ENCODE measurements at regions not wholly inside any gene's neighbourhood (a gene's known extent, or its start where the extent isn't known, plus 50 kb on each side); places are given as distances from the start of the nearest gene placed in this dataset.

DNA sequence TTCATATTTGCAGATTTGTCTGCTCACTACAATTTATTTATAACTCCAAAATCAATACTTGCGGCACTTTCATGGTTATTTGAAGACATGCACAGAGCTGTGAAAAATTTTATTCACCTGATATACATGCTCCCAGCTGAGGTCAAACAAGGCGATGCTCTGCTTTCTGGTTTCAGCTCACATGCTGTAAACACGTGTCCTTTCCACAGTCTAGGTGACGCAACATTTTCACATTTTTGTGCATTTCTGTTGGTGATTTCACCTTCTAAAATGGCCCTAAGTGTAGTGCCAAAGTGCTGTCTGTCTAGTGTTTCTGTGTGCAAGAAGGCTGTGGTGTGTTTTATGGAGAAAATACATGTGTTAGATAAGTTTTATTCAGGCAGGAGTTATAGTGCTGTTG lies 650.5 kb downstream of the RNF144B start:
- no peak for DNase-seq (ENCODE audit: low read depth)

GRCh38 chr6:19039287-19039686 lies 652.1 kb downstream of the RNF144B start:
- no peak for DNase-seq (ENCODE audit: low read depth)

GRCh38 chr6:19041906-19042305 lies 654.8 kb downstream of the RNF144B start:
- DNase-seq (ENCODE audit: low read depth): no peak

- no peak for DNase-seq (ENCODE audit: low read depth)
These were observed 655.3 kb downstream of the RNF144B start for GRCh38 chr6:19042420-19042819.

DNA sequence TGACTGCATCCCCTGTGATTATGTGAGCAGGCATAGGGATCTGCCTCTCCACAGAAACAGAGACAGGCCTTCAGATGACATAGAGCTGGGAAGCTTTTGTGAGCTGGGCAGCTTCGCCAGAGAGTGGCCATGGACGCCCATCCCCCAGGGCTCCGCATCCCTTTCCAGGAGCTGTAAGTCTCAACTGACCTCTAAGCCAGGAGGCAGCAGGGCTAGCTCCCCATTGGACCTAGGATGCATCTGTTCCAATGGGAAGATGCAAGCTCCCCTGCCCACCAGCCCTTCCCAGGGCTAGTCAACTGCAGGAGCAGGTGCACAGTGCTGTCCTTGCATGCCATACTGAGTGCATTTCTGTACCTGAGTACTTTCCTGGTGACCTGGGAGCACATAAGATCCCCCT lies 663.6 kb downstream of the RNF144B start:
- DNase-seq (ENCODE audit: low read depth): no peak

GRCh38 chr6:19052219-19052618 lies 665.1 kb downstream of the RNF144B start:
- DNase-seq (ENCODE audit: low read depth): peak; percentile 19

GRCh38 chr6:19059102-19059501 lies 672.0 kb downstream of the RNF144B start:
- no peak for DNase-seq (ENCODE audit: low read depth)

DNA sequence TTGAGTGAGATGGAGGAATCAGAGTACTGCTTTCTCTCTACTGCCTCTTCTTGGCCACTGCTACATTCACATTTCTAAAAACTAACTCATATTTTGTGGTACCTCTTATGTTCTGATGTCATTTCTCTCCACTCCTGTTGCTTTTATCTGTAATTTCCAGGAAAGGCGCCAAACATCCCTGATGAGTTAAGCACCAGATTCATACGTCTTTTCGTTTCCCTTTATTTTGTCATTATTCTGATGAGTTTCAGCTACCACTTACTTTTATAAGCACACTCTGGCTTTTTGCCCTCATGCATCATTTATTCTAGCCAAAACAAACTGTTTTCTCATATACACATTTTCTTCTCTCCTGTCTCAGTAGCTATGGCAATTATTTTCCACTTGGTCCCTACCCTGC lies 680.0 kb downstream of the RNF144B start:
- no peak for DNase-seq (ENCODE audit: low read depth)

DNA sequence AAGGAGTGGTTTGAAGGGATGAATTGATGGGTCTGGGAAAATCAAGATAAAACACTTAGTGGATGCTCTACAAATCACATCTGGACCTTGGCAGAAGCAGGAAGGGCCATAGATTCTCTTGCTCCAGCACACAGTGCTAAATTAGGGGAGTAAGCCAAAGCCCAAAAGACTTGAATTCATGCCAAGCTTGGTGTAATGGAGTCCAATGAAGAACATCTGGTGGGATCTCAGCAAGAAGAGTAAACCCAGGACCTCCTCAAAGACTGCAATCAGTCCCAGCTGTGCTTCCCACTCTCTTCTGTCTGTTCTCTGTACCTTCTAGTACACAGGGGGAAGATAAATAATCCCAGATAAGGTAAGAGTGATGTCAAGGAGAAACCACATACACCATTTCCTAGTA lies 683.4 kb downstream of the RNF144B start:
- no peak for DNase-seq (ENCODE audit: low read depth)

GRCh38 chr6:19083801-19084200 lies 696.7 kb downstream of the RNF144B start:
- no peak for DNase-seq (ENCODE audit: low read depth)

DNA sequence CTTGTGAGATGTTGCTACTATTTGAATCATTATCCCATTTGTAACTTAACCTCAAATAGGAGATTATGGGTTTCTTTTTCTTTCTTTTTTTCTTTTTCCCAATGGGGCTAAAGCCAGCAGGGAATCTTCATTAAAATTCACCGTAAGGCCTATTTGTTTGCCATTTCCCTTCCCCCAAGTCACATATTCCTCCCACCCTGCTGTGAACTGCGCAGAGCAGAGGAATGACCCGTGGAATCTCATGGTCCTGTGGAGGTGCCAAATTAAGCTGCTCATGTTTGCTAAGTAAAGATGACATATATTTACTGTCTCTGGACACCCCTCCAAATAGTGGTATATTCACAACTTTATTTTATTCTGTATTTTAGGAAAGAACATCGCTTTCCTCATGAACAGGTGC lies 699.3 kb downstream of the RNF144B start:
- no peak for DNase-seq (ENCODE audit: low read depth)

- DNase-seq (ENCODE audit: low read depth): no peak
These were observed 700.1 kb downstream of the RNF144B start for GRCh38 chr6:19087296-19087695.

GRCh38 chr6:19087897-19088296 lies 700.7 kb downstream of the RNF144B start:
- DNase-seq (ENCODE audit: low read depth): no peak

DNA sequence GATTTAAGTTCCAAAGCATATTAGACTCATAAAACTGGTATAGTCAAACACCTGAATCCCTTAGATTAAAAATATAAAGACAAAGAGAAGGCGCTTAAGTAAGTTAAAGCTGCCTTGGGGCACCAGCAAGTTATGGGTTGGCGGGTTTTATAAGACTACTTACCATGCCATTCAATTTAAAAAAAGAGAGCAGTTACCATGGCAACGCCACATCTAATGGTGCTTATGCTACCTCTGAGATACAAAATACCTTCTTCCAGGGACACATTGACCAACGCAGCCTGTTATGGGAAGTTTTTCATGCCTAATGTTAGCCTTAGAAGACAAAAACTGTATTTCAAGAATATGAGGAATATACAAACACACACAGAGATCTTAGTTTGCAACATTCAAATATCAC lies 713.6 kb downstream of the RNF144B start:
- DNase-seq (ENCODE audit: low read depth): no peak

DNA sequence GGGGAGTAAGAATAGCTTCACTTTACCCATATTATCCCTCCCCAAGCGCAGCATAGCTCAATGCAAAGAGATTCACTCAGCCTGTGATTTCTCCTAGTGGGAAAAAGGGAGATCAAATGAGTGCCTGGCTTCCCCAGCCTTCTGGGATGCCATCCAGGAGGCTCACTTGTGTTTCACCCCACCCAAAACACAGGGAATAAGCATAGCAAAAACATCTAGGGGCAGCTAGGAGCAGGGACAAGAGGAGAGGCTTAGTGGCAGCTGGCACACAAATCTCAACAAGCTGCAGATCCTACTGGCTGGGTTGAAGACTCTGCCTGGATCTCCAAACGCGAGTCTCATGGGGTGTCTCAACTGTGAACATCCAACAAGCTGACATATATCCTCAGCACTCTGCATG lies 715.8 kb downstream of the RNF144B start:
- no peak for DNase-seq (ENCODE audit: low read depth)

DNA sequence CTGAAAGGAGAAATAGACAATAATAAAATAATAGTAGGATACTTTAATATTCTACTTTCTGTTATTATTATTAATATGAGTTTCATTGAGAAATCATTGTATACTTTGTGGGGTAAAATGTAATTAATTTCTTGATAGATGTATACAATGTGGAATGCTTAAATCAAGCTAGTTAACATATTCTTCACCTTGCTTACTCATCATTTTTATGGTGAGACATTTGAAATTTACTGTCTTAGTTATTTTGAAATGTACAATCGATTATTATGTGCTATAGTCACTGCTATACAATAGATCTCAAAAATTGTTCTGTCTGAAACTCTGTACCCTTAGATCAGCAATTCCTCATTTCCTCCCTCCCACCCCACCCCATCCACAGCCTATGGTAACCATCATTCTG lies 720.3 kb downstream of the RNF144B start:
- no peak for DNase-seq (ENCODE audit: low read depth)

DNA sequence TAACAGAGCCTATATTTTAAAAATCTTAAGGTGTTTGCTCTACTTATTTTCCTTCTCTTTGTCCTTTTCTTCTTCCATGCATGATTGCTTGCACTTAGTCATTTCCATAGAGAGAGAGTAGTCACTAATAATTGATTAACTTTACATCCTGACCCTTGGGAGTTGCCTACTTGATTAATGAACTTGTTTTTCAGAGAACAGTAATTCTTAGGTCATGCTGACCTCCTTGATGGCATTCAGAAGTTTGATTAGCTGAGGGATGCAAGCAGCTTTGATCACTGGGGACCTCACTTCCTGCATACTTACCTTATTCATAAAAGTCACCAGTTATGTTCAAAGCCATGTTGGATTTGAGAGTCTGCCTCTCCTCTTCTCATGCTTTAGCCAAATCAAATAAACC lies 715.6 kb upstream of the ID4 start:
- DNase-seq (ENCODE audit: low read depth): no peak

- DNase-seq (ENCODE audit: low read depth): no peak
These were observed 710.1 kb upstream of the ID4 start for GRCh38 chr6:19127081-19127480.

GRCh38 chr6:19128701-19129100 lies 708.5 kb upstream of the ID4 start:
- DNase-seq (ENCODE audit: low read depth): no peak

- no peak for DNase-seq (ENCODE audit: low read depth)
These were observed 701.5 kb upstream of the ID4 start for GRCh38 chr6:19135706-19136105.

- no peak for DNase-seq (ENCODE audit: low read depth)
These were observed 699.7 kb upstream of the ID4 start for GRCh38 chr6:19137505-19137904.

- no peak for DNase-seq (ENCODE audit: low read depth)
These were observed 694.9 kb upstream of the ID4 start for GRCh38 chr6:19142275-19142674.

GRCh38 chr6:19150307-19150706 lies 686.9 kb upstream of the ID4 start:
- DNase-seq (ENCODE audit: low read depth): no peak

GRCh38 chr6:19153270-19153980 lies 683.7 kb upstream of the ID4 start:
- peak; percentile 17 for DNase-seq (ENCODE audit: low read depth)

DNA sequence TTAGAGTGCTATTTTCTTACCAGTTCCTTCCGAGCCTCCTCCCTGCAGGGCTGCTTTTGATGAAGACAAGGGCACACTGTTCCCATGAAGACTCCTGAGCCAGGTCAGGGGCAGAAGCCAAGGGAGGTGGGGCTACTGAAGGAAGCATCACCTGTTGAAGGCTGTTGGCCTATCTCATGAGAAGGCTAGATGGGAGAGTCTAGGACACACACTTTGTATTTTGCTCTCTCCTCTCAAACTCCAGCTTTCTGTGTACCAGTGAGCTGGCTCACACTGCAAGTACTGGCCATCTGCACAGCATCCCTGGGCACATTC lies 683.2 kb upstream of the ID4 start:
- no peak for DNase-seq (ENCODE audit: low read depth)
